SK-N-SH treated with all-trans-retinoic acid at 6 μM for 48 hours (cell line): ENCODE measurements at regions not wholly inside any gene's neighbourhood (a gene's known extent, or its start where the extent isn't known, plus 50 kb on each side); places are given as distances from the start of the nearest gene placed in this dataset.

Source experiments
- ARNTL ChIP-seq: fragments of 450-650 bp; formaldehyde crosslinking; IDR thresholded peaks from 2 replicates; pipeline ENCODE4 v1.5.0; 2020; ENCODE audit warnings: low read depth, mild to moderate bottlenecking, moderate library complexity, borderline replicate concordance
- GLIS3 ChIP-seq: fragments of 250-450 bp; sonication (Bioruptor Pico); IDR thresholded peaks from 2 replicates; pipeline ENCODE4 v1.5.0; 2020; ENCODE audit warnings: mild to moderate bottlenecking, moderate library complexity
- ISL1 ChIP-seq: fragments of 250-450 bp; sonication (Bioruptor Pico); IDR thresholded peaks from 2 replicates; pipeline ENCODE4 v2.1.2; 2022; ENCODE audit warnings: mild to moderate bottlenecking, moderate library complexity
- RARB ChIP-seq: fragments of 250-450 bp; sonication (Bioruptor Pico); IDR thresholded peaks from 2 replicates; pipeline ENCODE4 v1.8.0; 2021; ENCODE audit warnings: mild to moderate bottlenecking, moderate library complexity
- ZFP3 ChIP-seq: fragments of 250-450 bp; sonication (Bioruptor Pico); IDR thresholded peaks from 2 replicates; pipeline ENCODE4 v1.5.0; 2020; ENCODE audit warnings: mild to moderate bottlenecking, moderate library complexity
- ZNF8 ChIP-seq: fragments of 450-650 bp; formaldehyde crosslinking; IDR thresholded peaks from 2 replicates; pipeline ENCODE4 v1.5.0; 2020; ENCODE audit warnings: mild to moderate bottlenecking, moderate library complexity
- TF ChIP-seq, protein P1 (sequence below): fragments of 250-450 bp; sonication (Bioruptor Pico); IDR thresholded peaks from 2 replicates; pipeline ENCODE4 v1.5.1; 2021; ENCODE audit warnings: mild to moderate bottlenecking, moderate library complexity

DNA sequence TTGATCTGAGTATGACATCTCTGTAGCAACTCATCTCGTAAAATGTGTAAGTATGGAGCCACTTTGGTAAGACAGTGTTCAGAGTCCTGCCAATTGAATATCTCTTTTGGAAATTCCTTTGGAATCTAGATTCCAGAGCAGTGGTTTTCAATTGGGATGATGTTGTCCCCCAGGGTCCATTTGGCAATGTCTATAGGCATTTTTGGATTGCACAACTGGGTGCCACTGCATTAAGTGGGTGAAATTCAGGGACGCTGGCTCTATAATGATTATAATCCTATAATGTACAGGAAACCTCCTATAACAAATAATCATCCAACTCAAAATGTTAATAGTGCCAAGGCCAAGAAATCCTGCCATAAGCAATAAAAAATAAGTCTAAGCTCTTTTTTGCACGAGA, 404.8 kb upstream of the RAG2 start:
- TF ChIP-seq ISL1 (CRISPR knock-in tag): no peak
- no peak for TF ChIP-seq GLIS3 (CRISPR knock-in tag)
- TF ChIP-seq, protein P1, sequence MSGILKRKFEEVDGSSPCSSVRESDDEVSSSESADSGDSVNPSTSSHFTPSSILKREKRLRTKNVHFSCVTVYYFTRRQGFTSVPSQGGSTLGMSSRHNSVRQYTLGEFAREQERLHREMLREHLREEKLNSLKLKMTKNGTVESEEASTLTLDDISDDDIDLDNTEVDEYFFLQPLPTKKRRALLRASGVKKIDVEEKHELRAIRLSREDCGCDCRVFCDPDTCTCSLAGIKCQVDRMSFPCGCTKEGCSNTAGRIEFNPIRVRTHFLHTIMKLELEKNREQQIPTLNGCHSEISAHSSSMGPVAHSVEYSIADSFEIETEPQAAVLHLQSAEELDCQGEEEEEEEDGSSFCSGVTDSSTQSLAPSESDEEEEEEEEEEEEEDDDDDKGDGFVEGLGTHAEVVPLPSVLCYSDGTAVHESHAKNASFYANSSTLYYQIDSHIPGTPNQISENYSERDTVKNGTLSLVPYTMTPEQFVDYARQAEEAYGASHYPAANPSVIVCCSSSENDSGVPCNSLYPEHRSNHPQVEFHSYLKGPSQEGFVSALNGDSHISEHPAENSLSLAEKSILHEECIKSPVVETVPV (CRISPR knock-in tag): no peak
- TF ChIP-seq RARB (CRISPR knock-in tag): no peak
- no peak for TF ChIP-seq ARNTL (CRISPR knock-in tag)
- no peak for TF ChIP-seq ZFP3 (CRISPR knock-in tag)
- TF ChIP-seq ZNF8 (CRISPR knock-in tag): no peak
